SJSA1 (cell line): ENCODE measurements at regions not wholly inside any gene's neighbourhood (a gene's known extent, or its start where the extent isn't known, plus 50 kb on each side); places are given as distances from the start of the nearest gene placed in this dataset.

Experiments used
- DNase-seq, 2 experiments: peaks; one replicate each; pipeline ENCODE4 v3.0.0-alpha.2; 2015 to 2020; ENCODE audit warnings: low spot score in 2 of 2, low read depth in 1 of 2
- H3K27ac ChIP-seq: fragments of 250-450 bp; sonication (Bioruptor Pico); 2 replicates; pipeline ENCODE4 v1.5.1; 2020; ENCODE audit warnings: mild to moderate bottlenecking, moderate library complexity
- H3K27me3 ChIP-seq: fragments of 250-450 bp; sonication (Bioruptor Pico); replicated peaks from 2 replicates; pipeline ENCODE4 v1.5.1; 2020; ENCODE audit warnings: mild to moderate bottlenecking, moderate library complexity
- H3K36me3 ChIP-seq: fragments of 250-450 bp; sonication (Bioruptor Pico); 2 replicates; pipeline ENCODE4 v1.5.1; 2020; ENCODE audit warnings: mild to moderate bottlenecking
- H3K4me1 ChIP-seq: fragments of 250-450 bp; sonication (Bioruptor Pico); replicated peaks from 2 replicates; pipeline ENCODE4 v1.6.1; 2021; ENCODE audit warnings: mild to moderate bottlenecking
- H3K4me3 ChIP-seq: fragments of 250-450 bp; sonication (Bioruptor Pico); 2 replicates; pipeline ENCODE4 v1.5.1; 2020; ENCODE audit warnings: mild to moderate bottlenecking
- H3K9me3 ChIP-seq: fragments of 250-450 bp; sonication (Bioruptor Pico); replicated peaks from 2 replicates; pipeline ENCODE4 v1.5.1; 2020; ENCODE audit warnings: mild to moderate bottlenecking

DNA sequence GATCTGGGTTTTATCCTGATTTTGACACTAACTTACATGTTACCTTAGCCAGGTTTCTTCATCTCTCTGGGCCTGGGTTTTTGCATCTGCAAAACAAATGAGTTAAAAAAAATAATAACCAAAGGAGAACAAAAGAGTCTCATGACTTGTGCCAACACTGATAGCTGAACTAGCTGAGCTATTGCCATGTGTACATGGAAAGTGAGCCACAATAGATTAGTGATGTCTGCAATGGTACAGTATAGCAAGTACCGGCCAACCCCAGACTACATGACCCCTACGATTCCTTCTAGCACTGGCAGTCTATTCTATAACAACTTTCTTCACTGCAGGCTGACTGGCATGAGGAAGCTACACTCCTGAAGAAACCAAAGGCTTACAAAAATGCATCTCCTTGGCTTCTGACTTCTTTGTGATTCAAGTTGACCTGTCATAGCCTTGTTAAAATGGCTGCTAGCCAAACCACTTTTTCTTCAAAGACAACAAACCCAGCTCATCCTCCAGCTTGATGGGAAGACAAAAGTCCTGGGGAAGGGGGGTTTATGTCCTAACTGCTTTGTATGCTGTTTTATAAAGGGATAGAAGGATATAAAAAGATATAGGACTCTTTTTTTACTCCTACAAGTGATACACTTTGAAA, 123.7 kb downstream of the DAD1 start:
- no peak overlapping the region for H3K27ac ChIP-seq
- DNase-seq = peak in 1 of 2 experiments; percentile 24
- peaks cover 35% of the 10 kb centered on the region for H3K4me1 ChIP-seq
- no peaks in the 10 kb centered on the region for H3K36me3 ChIP-seq
- no peaks in the 10 kb centered on the region for H3K27me3 ChIP-seq
- H3K4me3 ChIP-seq = no peak overlapping the region
- H3K9me3 ChIP-seq = no peaks in the 10 kb centered on the region

DNA sequence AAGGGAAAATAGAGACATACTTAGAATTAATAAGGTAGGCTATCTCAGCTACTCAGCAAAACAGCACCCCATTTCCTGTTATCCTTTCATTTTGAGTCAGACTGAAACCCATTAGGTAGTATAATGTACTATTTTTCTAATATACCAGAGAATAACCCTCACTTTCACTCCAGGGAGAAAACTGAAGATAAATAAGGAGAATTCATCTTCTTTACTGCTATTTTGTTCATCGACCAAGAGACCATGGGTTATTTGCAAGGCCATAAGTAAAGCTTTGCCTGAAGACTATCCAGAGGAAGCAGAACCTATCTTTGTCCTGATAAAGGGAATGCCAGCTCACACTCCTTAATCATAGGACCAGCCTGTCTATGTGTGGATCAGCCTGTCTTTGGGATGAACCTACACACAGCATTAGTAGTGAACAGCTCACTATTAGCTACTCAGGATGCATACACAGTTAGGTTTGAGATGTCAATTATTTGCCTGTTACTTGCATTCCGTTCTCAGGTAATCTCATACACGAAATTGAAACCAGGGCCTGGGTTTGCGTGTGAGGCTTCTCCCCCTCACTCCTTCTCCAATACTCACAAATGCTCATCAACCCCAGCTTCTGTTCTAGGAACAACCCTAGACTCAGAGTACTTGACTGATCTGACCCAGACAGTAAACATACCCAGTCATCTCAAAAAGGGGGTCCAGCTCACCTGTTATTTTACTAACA, 124.4 kb downstream of the DAD1 start:
- Histone ChIP-seq H3K36me3 (no peaks in the 10 kb centered on the region), H3K9me3 (no peaks in the 10 kb centered on the region), H3K27me3 (no peaks in the 10 kb centered on the region), H3K4me1 (peaks cover 32% of the 10 kb centered on the region), H3K27ac (no peak overlapping the region), H3K4me3 (no peak overlapping the region)
- DNase-seq = no peak

DNA sequence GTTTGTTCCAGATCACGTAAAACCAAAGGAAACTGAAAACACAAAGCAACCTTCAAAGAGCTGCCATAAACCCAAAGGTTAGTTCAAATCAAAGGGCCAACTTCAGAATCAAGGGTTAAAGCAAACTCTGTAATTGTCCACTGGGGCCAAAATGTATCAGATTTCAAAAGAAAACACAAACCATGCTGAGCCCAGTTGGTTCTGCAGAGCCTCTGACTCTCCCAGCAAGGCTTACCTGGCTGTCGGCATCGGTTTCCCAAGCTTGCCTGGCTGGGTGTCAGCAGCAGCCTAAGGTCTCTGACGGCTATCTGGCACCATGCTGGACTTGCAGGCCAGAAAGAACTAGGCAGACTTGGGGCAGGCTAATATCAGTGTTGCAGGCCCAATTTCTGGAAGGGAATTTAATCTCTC, 125.3 kb downstream of the DAD1 start:
- no peaks in the 10 kb centered on the region for H3K36me3 ChIP-seq
- no peak overlapping the region for H3K4me3 ChIP-seq

DNA sequence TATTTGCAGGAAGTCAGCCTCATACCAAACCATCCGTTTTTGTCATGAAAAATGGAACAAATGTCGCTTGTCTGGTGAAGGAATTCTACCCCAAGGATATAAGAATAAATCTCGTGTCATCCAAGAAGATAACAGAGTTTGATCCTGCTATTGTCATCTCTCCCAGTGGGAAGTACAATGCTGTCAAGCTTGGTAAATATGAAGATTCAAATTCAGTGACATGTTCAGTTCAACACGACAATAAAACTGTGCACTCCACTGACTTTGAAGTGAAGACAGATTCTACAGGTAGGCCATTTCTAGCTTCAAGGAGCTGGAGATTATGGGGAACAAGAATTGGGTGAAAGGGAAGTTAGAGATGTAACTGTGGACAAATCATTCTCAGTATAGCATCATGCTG, 126.1 kb downstream of the DAD1 start:
- Histone ChIP-seq H3K36me3 (no peaks in the 10 kb centered on the region), H3K27ac (no peak overlapping the region), H3K4me3 (no peak overlapping the region), H3K27me3 (no peaks in the 10 kb centered on the region), H3K4me1 (peaks cover 26% of the 10 kb centered on the region), H3K9me3 (no peaks in the 10 kb centered on the region)
- no peak for DNase-seq

More for the DNA sequence above, 125.3 kb downstream of the DAD1 start:
- Histone ChIP-seq H3K27me3 (no peaks in the 10 kb centered on the region), H3K9me3 (no peaks in the 10 kb centered on the region), H3K4me1 (peaks cover 26% of the 10 kb centered on the region), H3K27ac (no peak overlapping the region)
- DNase-seq = no peak

DNA sequence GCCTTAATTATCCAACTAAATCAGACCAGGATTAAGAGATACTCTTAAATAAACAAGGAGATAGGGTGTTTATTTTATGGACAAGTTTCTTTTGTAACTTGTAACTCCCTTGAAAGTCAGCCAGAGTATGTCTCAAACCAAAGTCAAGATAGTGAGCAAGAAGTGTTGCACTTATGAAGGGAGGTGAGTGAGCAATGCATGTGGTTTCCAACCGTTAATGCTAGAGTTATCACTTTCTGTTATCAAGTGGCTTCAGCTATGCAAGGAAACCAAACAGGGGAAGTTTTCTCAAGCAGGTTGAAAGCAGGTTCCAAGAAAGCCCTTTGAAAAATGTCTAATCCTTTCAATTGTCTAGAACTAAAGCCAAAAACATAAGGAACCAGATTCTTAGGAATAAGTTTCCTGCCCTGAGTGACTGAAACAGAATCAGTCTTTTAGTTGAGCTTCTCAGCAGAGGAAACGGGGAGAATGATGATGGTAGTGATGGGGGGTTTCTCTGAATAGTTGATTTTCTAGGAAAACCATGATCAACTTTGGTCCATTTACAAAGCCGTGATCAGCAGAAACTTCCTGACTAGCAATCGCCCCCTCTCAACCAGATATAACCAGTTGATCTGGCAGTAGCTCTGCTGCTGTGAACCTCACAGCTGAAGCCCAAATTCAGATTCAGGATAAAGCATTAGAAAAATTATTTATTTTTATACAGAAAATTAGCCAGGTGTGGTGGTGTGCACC, 128.4 kb downstream of the DAD1 start:
- H3K27ac ChIP-seq = no peak overlapping the region
- no peaks in the 10 kb centered on the region for H3K9me3 ChIP-seq
- H3K4me1 ChIP-seq = peaks cover 19% of the 10 kb centered on the region
- H3K27me3 ChIP-seq = no peaks in the 10 kb centered on the region
- H3K36me3 ChIP-seq = no peaks in the 10 kb centered on the region
- no peak for DNase-seq
- H3K4me3 ChIP-seq = no peak overlapping the region

DNA sequence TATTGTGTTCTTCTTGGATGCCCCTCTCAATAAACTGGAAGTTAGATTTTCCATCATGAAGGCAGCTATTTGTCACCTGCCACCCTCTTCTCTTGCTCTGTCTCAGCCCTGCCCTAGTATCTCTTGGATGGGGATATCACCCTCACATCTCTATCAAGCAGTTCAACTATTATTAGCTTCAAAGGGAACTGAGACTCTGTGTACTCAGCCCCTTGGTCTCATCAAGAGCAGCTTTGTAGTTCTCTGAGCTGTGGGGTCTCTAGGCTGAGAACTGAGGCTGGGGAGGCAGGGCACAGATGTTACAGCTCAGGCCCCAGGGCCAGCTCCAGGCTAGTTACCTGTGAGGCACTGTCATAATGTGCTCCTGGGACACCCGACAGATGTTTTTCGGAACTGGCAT, 130.3 kb downstream of the DAD1 start:
- Histone ChIP-seq H3K4me3 (no peak overlapping the region), H3K27me3 (no peaks in the 10 kb centered on the region), H3K27ac (no peak overlapping the region), H3K4me1 (peaks cover 13% of the 10 kb centered on the region), H3K9me3 (no peaks in the 10 kb centered on the region), H3K36me3 (no peaks in the 10 kb centered on the region)
- DNase-seq = no peak

DNA sequence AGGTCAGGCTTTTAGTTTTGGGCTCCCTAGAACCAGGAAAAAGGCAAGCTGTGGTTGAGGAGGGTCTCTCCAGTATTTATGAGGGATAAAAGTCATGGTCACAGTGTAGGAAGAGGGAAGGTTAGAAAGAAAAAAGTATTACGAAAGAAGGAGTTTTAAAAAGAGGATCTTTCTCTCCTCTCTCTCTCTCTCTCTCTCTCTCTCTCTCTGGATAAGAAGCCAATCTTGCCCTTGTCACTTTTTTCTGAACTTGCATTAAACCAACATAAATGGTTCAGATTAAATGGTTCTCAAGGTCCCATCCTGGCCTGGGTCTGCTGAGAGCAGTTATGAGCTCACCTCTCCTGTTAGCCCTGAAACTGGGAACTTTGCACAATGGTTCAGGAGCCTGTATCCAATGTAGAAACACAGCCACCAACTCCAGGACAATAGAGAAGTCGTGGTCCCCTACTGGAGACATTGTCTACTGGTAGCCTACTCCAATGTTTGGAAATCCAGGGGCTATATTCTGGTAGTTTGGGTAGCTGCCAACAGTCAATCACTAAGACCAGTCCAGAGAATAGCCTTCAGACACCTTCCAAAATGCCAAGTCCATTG, 131.9 kb downstream of the DAD1 start:
- no peak overlapping the region for H3K27ac ChIP-seq
- no peaks in the 10 kb centered on the region for H3K36me3 ChIP-seq
- no peaks in the 10 kb centered on the region for H3K9me3 ChIP-seq
- peaks cover 13% of the 10 kb centered on the region for H3K4me1 ChIP-seq
- DNase-seq = no peak
- no peaks in the 10 kb centered on the region for H3K27me3 ChIP-seq
- no peak overlapping the region for H3K4me3 ChIP-seq

DNA sequence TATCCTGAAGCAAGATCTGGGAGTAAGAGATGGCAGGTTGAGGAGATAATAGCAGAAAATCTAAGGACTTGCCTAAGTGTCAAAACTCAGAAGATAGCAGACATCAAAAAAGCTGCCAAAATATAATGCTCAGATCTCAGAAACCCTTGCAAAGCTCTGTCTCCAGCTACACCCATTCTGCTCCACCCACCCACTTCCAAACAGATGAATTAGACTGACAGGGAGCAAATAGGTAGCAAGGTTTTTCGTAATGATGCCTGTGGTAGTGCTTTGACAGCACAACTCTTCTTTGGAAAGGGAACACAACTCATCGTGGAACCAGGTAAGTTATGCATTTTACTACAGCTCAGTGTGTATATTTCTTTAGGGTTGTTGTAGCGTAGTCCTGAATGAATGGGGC, 132.6 kb downstream of the DAD1 start:
- Histone ChIP-seq H3K36me3 (no peaks in the 10 kb centered on the region), H3K27ac (no peak overlapping the region), H3K4me3 (no peak overlapping the region), H3K4me1 (peaks cover 13% of the 10 kb centered on the region), H3K9me3 (no peaks in the 10 kb centered on the region), H3K27me3 (no peaks in the 10 kb centered on the region)
- no peak for DNase-seq

DNA sequence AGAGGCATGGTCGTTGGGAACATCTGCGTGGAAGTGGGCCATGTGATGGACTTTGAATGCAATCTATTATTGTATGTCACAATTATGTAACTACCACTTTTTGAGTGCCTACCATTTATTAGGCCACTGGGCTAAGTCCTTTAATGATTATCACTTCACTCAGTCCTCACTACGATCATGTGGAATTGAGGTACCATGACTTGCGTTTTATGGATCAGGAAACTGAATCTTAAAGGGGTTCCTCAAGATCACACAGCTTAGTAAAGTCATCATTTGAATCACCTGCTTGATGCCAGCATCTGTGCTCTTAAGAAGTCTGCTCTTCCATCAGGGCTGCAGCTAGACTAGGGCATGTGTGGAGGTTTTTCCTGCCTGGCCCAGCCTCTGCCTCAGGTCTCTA, 136.7 kb downstream of the DAD1 start:
- H3K36me3 ChIP-seq = no peaks in the 10 kb centered on the region
- DNase-seq = no peak
- H3K27me3 ChIP-seq = no peaks in the 10 kb centered on the region
- no peaks in the 10 kb centered on the region for H3K9me3 ChIP-seq
- H3K4me3 ChIP-seq = no peak overlapping the region
- no peak overlapping the region for H3K27ac ChIP-seq
- 0 out of 2 replicates have a peak, but pooled peaks cover 4% of the 10 kb centered on the region for H3K4me1 ChIP-seq

DNA sequence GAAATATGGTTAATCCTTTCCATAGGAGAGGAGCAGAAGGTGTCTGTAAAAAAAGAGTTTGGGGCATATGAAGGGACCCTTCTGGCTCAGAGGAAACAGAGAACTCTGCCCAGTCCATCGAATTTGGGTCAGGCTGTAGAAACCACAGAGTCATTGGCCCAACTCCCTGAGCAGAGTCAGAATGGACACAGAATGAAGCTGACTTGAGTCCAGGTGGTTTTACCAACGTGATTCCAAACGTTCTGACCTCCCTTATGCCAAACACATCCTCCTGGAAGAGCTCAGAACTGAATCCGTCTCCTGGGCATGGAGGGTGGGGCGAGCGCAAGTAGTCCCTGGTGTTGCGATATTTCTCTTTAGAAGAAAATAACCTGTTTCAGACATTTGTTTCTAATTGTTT, 138.8 kb downstream of the DAD1 start:
- Histone ChIP-seq H3K27me3 (no peaks in the 10 kb centered on the region), H3K4me1 (no peaks in the 10 kb centered on the region), H3K4me3 (no peak overlapping the region), H3K27ac (no peak overlapping the region), H3K36me3 (no peaks in the 10 kb centered on the region), H3K9me3 (no peaks in the 10 kb centered on the region)
- DNase-seq = no peak

DNA sequence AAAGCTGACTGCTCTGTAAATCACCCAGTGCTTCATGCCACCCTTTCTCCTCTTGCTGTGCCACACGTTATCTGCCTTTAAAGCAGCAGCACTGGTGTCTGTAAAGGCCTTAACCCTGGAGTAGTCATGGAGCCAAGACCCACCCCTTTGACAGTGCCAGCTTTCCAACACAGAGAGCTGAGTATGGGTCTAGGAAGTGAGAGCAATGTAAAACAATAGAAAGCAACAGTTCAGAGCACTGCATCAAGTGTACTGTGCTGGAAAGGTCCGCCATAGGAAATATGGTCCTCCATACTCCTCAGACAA, 139.5 kb downstream of the DAD1 start:
- H3K27ac ChIP-seq = no peak overlapping the region
- H3K27me3 ChIP-seq = no peaks in the 10 kb centered on the region
- H3K4me3 ChIP-seq = no peak overlapping the region
- no peaks in the 10 kb centered on the region for H3K9me3 ChIP-seq
- H3K4me1 ChIP-seq = no peaks in the 10 kb centered on the region
- H3K36me3 ChIP-seq = no peaks in the 10 kb centered on the region
- DNase-seq = no peak

DNA sequence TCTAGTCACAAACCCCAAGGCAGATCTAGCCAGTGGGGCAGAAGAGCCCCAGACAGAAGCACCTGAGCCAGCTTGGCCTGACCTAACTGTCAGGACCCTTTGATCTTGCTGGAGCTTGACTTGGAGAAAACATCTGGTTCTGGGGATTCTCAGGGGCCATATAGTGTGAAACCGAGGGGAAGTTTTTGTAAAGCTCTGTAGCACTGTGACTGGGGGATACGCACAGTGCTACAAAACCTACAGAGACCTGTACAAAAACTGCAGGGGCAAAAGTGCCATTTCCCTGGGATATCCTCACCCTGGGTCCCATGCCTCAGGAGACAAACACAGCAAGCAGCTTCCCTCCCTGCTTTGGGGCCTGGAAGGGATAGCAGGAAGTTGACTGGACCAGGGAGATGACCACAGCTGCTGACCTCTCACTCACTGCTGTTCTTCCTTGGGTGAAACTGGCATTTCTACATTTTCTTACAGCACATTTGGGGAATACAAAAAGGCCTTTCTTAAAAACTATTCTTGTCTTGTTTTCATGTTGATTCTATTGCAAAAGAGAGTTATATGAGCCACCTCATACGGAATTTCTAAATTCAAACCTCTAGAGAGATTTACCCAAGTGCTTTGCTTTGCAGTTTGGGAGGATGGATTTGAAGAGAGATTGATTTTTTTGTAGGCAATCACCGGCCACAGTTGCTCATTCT, 140.0 kb downstream of the DAD1 start:
- Histone ChIP-seq H3K27me3 (no peaks in the 10 kb centered on the region), H3K4me1 (no peaks in the 10 kb centered on the region), H3K4me3 (no peak overlapping the region), H3K36me3 (no peaks in the 10 kb centered on the region), H3K27ac (no peak overlapping the region), H3K9me3 (no peaks in the 10 kb centered on the region)
- DNase-seq = no peak

DNA sequence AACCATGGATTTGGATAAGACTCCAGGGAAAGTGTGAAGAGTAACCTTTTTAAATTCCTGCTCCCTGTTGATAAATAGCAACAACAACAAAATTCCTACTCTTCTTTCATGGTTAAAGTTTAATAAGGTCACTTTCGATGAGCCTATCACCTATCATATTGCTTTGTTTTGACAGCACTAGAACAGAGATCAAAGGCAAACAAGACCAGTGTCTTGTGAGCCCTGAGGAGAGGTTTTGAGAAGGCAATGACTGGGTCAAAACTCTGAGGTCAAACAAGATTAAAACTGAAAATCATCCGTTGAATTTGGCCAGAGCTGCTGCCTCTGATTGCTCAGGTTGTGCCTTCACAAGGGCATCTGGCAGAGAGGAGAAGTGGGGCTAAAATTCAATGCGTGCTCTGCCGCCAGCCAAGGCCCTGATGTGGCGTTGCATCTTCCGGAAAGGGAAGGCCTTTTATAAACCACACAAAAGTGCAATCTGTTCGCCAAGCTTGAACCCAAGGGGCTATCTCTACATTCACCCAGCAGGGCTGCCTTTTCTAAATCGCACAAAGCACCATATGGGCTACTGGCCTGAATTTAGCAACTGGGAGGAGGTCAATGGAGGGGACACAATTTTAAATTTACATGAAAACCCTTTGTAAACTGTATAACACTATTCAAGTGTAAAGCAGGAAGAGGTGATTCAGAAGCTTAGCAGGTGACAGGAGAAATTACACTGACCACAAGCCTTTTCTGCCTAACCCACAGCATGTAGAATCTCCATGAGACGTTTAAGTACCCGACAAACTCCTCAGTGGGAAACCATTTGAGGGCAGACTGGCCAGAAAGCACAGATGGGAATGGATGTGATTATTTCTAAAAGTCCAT, 140.8 kb downstream of the DAD1 start:
- Histone ChIP-seq H3K4me1 (no peaks in the 10 kb centered on the region), H3K36me3 (no peaks in the 10 kb centered on the region), H3K27me3 (no peaks in the 10 kb centered on the region), H3K4me3 (no peak overlapping the region), H3K9me3 (no peaks in the 10 kb centered on the region), H3K27ac (no peak overlapping the region)
- DNase-seq = no peak
